ENCODE measurements at regions not wholly inside any gene's neighbourhood (a gene's known extent, or its start where the extent isn't known, plus 50 kb on each side); places are given as distances from the start of the nearest gene placed in this dataset.

DNA sequence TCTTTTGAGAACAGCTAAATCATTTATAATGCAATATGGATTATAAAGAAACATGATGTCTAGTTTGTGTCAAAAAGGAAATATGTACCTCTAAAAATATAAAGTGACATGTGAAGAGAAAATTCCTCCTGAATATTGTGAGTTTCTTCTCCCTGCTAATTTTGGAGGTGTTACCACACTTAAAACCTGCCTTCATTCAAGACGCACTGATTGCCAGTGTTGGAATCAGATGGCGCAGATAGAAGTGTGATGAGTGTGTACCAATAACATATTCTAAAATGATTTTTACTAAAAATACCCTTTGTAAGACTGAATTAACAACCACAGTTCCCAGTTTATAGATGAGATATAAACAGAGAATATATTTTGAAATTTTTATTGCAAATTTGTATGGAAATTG lies 681.8 kb upstream of the LRATD1 start:
- WGBS, 2 experiments (ENCODE audit: extremely low coverage in 1 of 2, insufficient coverage in 1 of 2, insufficient read length in 1 of 2, insufficient replicate concordance in 2 of 2, low coverage in 1 of 2, low lambda C conversion rate in 2 of 2, missing lambda C conversion rate in 1 of 2): 95% methylated on average over 2 of the region's 2 CpGs; no CpG with 5 or more reads in 1 of the 2 experiments
- Histone ChIP-seq H2AFZ (ENCODE audit: low read length) (no peak overlapping the region), H2AK5ac (ENCODE audit: low read depth, low read length) (no peak overlapping the region), H4K5ac (ENCODE audit: insufficient read length, low read depth, low read length) (no peak overlapping the region), H2BK5ac (ENCODE audit: low read depth, low read length) (no peak overlapping the region), H4K20me1 (replicated peaks in 1 of 2; ENCODE audit: control insufficient read depth in 1 of 2, insufficient read depth in 2 of 2, low read length in 2 of 2) (no peaks in the 10 kb centered on the region), H2BK120ac (replicated peaks; ENCODE audit: low read depth, low read length) (no peak overlapping the region), H4K91ac (replicated peaks; ENCODE audit: insufficient read length, low read length) (no peak overlapping the region), H3K23me2 (ENCODE audit: low read depth, low read length) (peaks cover 2% of the 10 kb centered on the region; the same call in 1 of the 2 replicates), H3K56ac (replicated peaks; ENCODE audit: insufficient read length, low read depth, low read length) (no peak overlapping the region), H3K4ac (replicated peaks; ENCODE audit: insufficient read length, low read depth, low read length) (no peak overlapping the region), H3K4me1 (replicated peaks in 1 of 4; ENCODE audit: control insufficient read depth in 3 of 4, insufficient read depth in 4 of 4, low read length in 3 of 4) (no peaks in the 10 kb centered on the region), H4K8ac (ENCODE audit: extremely low read depth, insufficient read depth, low read length) (no peak overlapping the region), H2BK20ac (ENCODE audit: low read length) (no peak overlapping the region), H3K9ac (replicated peaks in 1 of 4; ENCODE audit: extremely low read depth in 1 of 4, low read depth in 3 of 4, low read length in 3 of 4) (no peak overlapping the region), H3K4me2 (ENCODE audit: insufficient read depth in 1 of 2, low read depth in 2 of 2, low read length in 2 of 2) (no peak overlapping the region), H3K27me3 (replicated peaks in 1 of 4; ENCODE audit: control insufficient read depth in 3 of 4, extremely low read depth in 1 of 4, insufficient read depth in 3 of 4, low read length in 3 of 4) (no peaks in the 10 kb centered on the region), H3K23ac (ENCODE audit: insufficient read length) (no peak overlapping the region), H2BK15ac (ENCODE audit: low read length) (no peak overlapping the region), H3K79me1 (ENCODE audit: low read depth, low read length) (no peaks in the 10 kb centered on the region), H3K9me3 (ENCODE audit: insufficient read depth in 2 of 2, low read depth in 1 of 2, low read length in 1 of 2) (no peaks in the 10 kb centered on the region), H2BK12ac (ENCODE audit: low read depth, low read length) (no peak overlapping the region), H3K18ac (ENCODE audit: extremely low read depth, low read length) (no peak overlapping the region), H3K27ac (ENCODE audit: low read depth, low read length) (no peak overlapping the region), H3K14ac (ENCODE audit: insufficient read length) (no peak overlapping the region), H3K79me2 (ENCODE audit: control insufficient read depth in 1 of 2, insufficient read depth in 2 of 2, low read length in 2 of 2) (no peaks in the 10 kb centered on the region), H3K36me3 (ENCODE audit: control insufficient read depth in 2 of 4, insufficient read depth in 4 of 4, low read length in 3 of 4) (no peaks in the 10 kb centered on the region), H3K4me3 (ENCODE audit: extremely low read depth in 1 of 4, insufficient read depth in 2 of 4, low read depth in 3 of 4, low read length in 4 of 4) (no peak overlapping the region)
- POLR2A ChIA-PET (ENCODE audit: partially characterized antibody): no interaction called here
- CTCF ChIA-PET (ENCODE audit: partially characterized antibody): interaction anchor here (0.7 kb wide), 1 partner anchor 425 kb away, joined by 3 read pairs; no protein-coding TSS in a partner anchor
- FAIRE-seq (no peak), DNase-seq (ENCODE audit: low read depth in 1 of 2, low spot score in 2 of 2) (no peak)
- TF ChIP-seq ATF3 (IDR thresholded peaks at IDR 0.05; ENCODE audit: insufficient read depth, low read depth, low read length): no peak
- no peak for TF ChIP-seq CBX5 (IDR thresholded peaks at IDR 0.05; ENCODE audit: low read depth, low read length)
- TF ChIP-seq RAD21 (IDR thresholded peaks at IDR 0.05 in 1 of 2, conservative IDR thresholded peaks at IDR 0.05 in 1 of 2; ENCODE audit: low read depth in 2 of 2, low read length in 2 of 2): no peak
- TF ChIP-seq RFX5 (IDR thresholded peaks at IDR 0.05; ENCODE audit: borderline replicate concordance, low read depth, low read length): no peak
- no peak for TF ChIP-seq CTBP2 (IDR thresholded peaks at IDR 0.05; ENCODE audit: borderline replicate concordance, insufficient read depth, insufficient read length, low read length)
- no peak for TF ChIP-seq MAFK (IDR thresholded peaks at IDR 0.05; ENCODE audit: low read depth, low read length)
- TF ChIP-seq KDM1A (IDR thresholded peaks at IDR 0.05; ENCODE audit: borderline replicate concordance, low read length): no peak
- TF ChIP-seq POU5F1 (IDR thresholded peaks at IDR 0.05; ENCODE audit: low read depth, low read length): no peak
- TF ChIP-seq FOSL1 (IDR thresholded peaks at IDR 0.05; ENCODE audit: insufficient read depth, low read depth, low read length): no peak
- TF ChIP-seq PHF8 (conservative IDR thresholded peaks at IDR 0.05; ENCODE audit: low read depth, low read length): no peak
- TF ChIP-seq HDAC2 (IDR thresholded peaks at IDR 0.05; ENCODE audit: borderline replicate concordance in 1 of 2, low read depth in 2 of 2, low read length in 2 of 2): no peak
- no peak for TF ChIP-seq SAP30 (IDR thresholded peaks at IDR 0.05; ENCODE audit: insufficient read depth, insufficient replicate concordance, low read length)

Data from H1 (cell line).